Heart left ventricle (tissue), 16 donors: ENCODE measurements at regions not wholly inside any gene's neighbourhood (a gene's known extent, or its start where the extent isn't known, plus 50 kb on each side); places are given as distances from the start of the nearest gene placed in this dataset.

Source experiments
- ATAC-seq, 4 donors: fragments of 200-7000 bp; cut with Tn5 transposase; one replicate each; pipeline ENCODE4 v1.9.1; 2020 to 2022; ENCODE audit warnings: moderate library complexity in 4 of 4, mild to moderate bottlenecking in 3 of 4, moderate number of reproducible peaks in 1 of 4
- DNase-seq, 5 donors: peaks; one replicate each; pipeline ENCODE4 v3.0.0-alpha.2; 2020
- H3K27ac ChIP-seq, 12 donors: fragments of 200-600 bp; sonication (generic) in 4 of 12; one replicate each; pipeline versions ENCODE4 v1.5.0 to v1.8.0; 2016 to 2022; ENCODE audit warnings: mild to moderate bottlenecking in 2 of 12
- H3K27me3 ChIP-seq, 9 donors: fragments of 200-600 bp; sonication (generic) in 2 of 9; one replicate each; pipeline versions ENCODE4 v1.5.1 to v1.8.0; 2016 to 2022; ENCODE audit warnings: mild to moderate bottlenecking in 3 of 9
- H3K36me3 ChIP-seq, 9 donors: fragments of 200-600 bp; sonication (generic) in 2 of 9; one replicate each; pipeline versions ENCODE4 v1.5.0 to v1.8.0; 2018 to 2022; ENCODE audit warnings: mild to moderate bottlenecking in 2 of 9
- H3K4me1 ChIP-seq, 12 donors: fragments of 200-600 bp; sonication (generic) in 4 of 12; one replicate each; pipeline versions ENCODE4 v1.5.0 to v1.8.0; 2016 to 2022; ENCODE audit warnings: mild to moderate bottlenecking in 3 of 12
- H3K4me3 ChIP-seq, 12 donors: fragments of 200-600 bp; sonication (generic) in 4 of 12; one replicate each; pipeline versions ENCODE4 v1.5.0 to v1.8.0; 2017 to 2022; ENCODE audit warnings: mild to moderate bottlenecking in 9 of 12, moderate library complexity in 4 of 12
- H3K9me3 ChIP-seq, 12 donors: fragments of 200-600 bp; sonication (generic) in 4 of 12; one replicate each; pipeline versions ENCODE4 v1.5.0 to v1.8.0; 2016 to 2022; ENCODE audit warnings: mild to moderate bottlenecking in 1 of 12
- POLR2A ChIP-seq, 2 donors: fragments of 450-650 bp; IDR thresholded peaks; one replicate each; pipeline ENCODE4 v1.6.1; 2017; ENCODE audit warnings: antibody characterized with exemption in 2 of 2, mild to moderate bottlenecking in 2 of 2, moderate library complexity in 2 of 2
- WGBS, 4 donors: extraction: QIAGEN DNeasy Blood & Tissue Kit in 2 of 4; methylation state at CpG; one replicate each; pipeline versions ENCODE4 v1.1.5 to v1.1.7; 2013 to 2018; 5-methylcytosine and 5-hydroxymethylcytosine counted together
- intact Hi-C, 10 donors: fragments of 100-400 bp; cut with DNase I; formaldehyde crosslinking; loops; one replicate each; pipeline versions ENCODE4 v1.11.1 to v1.14.2; 2022
- TF ChIP-seq, protein P1 (sequence below), 12 donors: fragments of 200-600 bp; sonication (generic) in 4 of 12; IDR thresholded peaks; one replicate each; pipeline versions ENCODE4 v1.5.0 to v1.8.0; 2018 to 2022; ENCODE audit warnings: antibody characterized with exemption in 12 of 12, mild to moderate bottlenecking in 5 of 12
- donor health status: ischemic (EF 13 %, LVEDD 7.1; RV severe dilation, severe dysfunction).
- donor health status: healthy with polysubstance abuse.
- donor health status: DM: no; HTN: yes; CAD: no.
- donor health status: DM: no; HTN: no; CAD: no.
- donor health status: ischemic (EF 25% LVEDD 6.9; RV normal size, moderate dysfunction).
- donor health status: ischemic (EF 25% LVEDD 5.7; RV mildly dilated, moderate dysfunction).
- donor health status: healthy.
- donor health status: DM: yes; HTN: yes; CAD: no.
- donor health status: ischemic (EF 35%, LVEDD 5.7; RV mildly dilated, moderate dysfunction).
- donor health status: nonischemic (EF 11% LVEDD 7.7; RV severe dilation, severe dysfunction).
- donor health status: DM: yes; HTN: yes; CAD: no.
- donor health status: PGD.
- donor health status: ischemic (EF 29% LVEDD 5.4; RV normal size, mild dysfunction).
- donor health status: nonischemic (EF 23%, LVEDD 6.1; RV moderate dilation, normal function).

DNA sequence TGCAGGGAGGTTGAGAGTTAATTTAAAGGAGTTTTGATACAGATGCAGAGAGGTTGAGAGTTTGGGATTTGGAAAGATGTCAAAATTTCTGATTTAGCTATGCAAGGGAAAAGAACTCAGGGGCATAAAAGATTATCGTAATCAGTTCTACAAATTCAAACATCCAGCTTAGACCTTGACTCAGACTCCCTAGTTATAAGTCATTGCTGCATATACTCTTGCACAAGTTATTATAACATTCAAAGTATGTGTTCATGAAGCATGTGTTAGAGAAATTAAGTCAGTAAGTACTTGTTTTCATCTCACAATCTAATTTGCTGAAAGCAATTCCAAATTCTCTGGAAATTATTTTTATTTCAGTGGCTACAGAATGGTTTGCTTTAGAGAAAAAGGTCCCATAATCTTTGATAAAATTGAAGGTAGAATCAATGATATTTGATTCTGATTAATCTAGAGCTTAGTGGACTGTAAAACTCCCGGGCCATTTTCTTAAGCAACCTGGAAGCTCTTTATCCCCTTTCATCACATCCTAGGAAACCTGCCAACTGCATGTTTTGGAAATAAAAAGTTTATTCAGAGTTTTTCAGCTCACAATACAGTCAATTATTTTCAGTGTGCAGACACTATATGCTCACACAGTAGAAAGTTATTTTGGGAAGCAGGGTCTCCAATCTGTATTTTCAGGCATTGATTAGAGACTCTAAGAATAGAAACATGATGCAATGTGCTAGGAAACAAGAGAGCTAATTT lies 132.9 kb upstream of the SPANXC start:
- H3K9me3 ChIP-seq = peaks cover 0 to 7% (median 0%) of the 10 kb centered on the region in 12 donors
- no peak for ATAC-seq
- no peaks in the 10 kb centered on the region for H3K36me3 ChIP-seq
- no peak overlapping the region for H3K4me3 ChIP-seq
- no peak overlapping the region for H3K27ac ChIP-seq
- intact Hi-C loops = no loop called here
- TF ChIP-seq, protein P1, sequence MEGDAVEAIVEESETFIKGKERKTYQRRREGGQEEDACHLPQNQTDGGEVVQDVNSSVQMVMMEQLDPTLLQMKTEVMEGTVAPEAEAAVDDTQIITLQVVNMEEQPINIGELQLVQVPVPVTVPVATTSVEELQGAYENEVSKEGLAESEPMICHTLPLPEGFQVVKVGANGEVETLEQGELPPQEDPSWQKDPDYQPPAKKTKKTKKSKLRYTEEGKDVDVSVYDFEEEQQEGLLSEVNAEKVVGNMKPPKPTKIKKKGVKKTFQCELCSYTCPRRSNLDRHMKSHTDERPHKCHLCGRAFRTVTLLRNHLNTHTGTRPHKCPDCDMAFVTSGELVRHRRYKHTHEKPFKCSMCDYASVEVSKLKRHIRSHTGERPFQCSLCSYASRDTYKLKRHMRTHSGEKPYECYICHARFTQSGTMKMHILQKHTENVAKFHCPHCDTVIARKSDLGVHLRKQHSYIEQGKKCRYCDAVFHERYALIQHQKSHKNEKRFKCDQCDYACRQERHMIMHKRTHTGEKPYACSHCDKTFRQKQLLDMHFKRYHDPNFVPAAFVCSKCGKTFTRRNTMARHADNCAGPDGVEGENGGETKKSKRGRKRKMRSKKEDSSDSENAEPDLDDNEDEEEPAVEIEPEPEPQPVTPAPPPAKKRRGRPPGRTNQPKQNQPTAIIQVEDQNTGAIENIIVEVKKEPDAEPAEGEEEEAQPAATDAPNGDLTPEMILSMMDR (IDR thresholded peaks at IDR 0.05) = no peak
- no peak for TF ChIP-seq POLR2A (IDR thresholded peaks at IDR 0.05)
- no peaks in the 10 kb centered on the region for H3K27me3 ChIP-seq
- WGBS, 4 donors = 38 to 59% (median 53%) methylated on average over 2 of the region's 2 CpGs
- no peaks in the 10 kb centered on the region for H3K4me1 ChIP-seq
- no peak for DNase-seq

DNA sequence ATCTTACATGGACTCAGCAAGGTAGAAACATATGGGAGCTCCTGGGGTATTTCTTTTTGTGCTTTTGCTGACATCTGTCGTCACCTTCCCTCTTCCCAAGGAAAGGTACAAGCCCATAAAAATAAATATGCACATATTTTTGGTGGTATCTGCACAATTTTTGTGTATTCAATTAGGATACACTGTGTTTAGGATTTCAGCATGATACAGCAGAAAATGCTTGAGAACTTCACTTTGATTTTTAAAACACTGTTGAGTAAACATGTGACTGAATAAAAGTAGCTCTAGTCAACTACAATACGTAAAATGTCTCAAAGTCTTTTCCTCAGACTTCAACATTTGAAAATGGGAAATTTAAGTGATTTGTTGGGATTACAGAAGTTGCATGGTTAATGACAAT lies 99.4 kb upstream of the SPANXC start:
- H3K27me3 ChIP-seq = no peaks in the 10 kb centered on the region
- ATAC-seq = no peak
- H3K27ac ChIP-seq = no peak overlapping the region
- H3K4me1 ChIP-seq = no peaks in the 10 kb centered on the region
- TF ChIP-seq, protein P1 (IDR thresholded peaks at IDR 0.05) = no peak
- no peak for TF ChIP-seq POLR2A (IDR thresholded peaks at IDR 0.05)
- no peak overlapping the region for H3K4me3 ChIP-seq
- no peak for DNase-seq
- H3K9me3 ChIP-seq = no peaks in the 10 kb centered on the region
- 70 to 79% (median 75%) methylated on average over 2 of the region's 2 CpGs for WGBS, 4 donors
- intact Hi-C loops = no loop called here
- no peaks in the 10 kb centered on the region for H3K36me3 ChIP-seq

DNA sequence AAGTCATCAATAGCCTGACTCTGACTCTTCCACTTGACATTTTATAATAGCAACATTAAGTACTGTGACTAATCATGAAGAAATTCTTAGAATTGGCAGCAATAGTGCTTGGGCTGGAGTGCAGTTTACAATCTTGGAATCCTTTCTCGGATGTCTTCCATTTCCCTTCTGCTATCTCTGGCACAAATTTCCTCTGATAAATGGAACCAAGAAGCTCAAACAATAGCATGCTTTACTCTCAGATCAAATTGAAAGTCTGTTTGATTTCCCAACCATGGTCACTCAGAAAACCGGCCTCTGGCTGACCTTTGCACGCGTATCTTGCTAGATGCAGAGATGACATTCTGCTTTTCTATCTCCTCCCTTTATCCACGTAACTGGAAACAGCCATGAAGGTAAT lies 99.0 kb upstream of the SPANXC start:
- peak in 3 of 4 donors; percentile 41 to 52 (median 50) for ATAC-seq
- no peak for DNase-seq
- TF ChIP-seq POLR2A (IDR thresholded peaks at IDR 0.05) = no peak
- TF ChIP-seq, protein P1 (IDR thresholded peaks at IDR 0.05) = no peak
- WGBS, 4 donors = 38 to 56% (median 48%) methylated on average over 5 of the region's 5 CpGs
- no peak overlapping the region for H3K4me3 ChIP-seq
- H3K9me3 ChIP-seq = no peaks in the 10 kb centered on the region
- H3K4me1 ChIP-seq = no peaks in the 10 kb centered on the region
- no peaks in the 10 kb centered on the region for H3K27me3 ChIP-seq
- H3K27ac ChIP-seq = no peak overlapping the region
- intact Hi-C loops = no loop called here
- no peaks in the 10 kb centered on the region for H3K36me3 ChIP-seq

DNA sequence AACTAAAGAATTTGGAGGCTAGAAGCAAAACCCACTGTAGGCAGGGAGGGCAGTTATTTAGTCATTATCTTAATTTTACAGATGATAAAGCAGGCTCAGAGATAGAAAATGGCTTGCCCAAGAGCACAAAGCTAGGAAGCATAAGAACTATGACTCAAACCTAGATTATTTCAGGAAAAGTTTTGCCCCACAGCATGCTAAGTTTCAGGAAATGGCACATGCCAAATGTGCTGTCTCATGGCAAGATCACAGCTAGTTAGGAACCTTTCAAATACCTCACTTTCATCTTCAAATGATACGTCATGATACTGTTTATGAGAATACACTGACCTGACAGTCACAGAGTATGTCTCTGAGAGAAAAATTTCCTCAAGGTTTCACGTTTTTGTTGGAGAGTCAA lies 78.5 kb upstream of the SPANXC start:
- Histone ChIP-seq H3K36me3 (no peaks in the 10 kb centered on the region), H3K27ac (no peak overlapping the region), H3K9me3 (peaks cover 0 to 4% (median 0%) of the 10 kb centered on the region in 12 donors), H3K4me1 (no peaks in the 10 kb centered on the region), H3K27me3 (no peaks in the 10 kb centered on the region), H3K4me3 (no peak overlapping the region)
- WGBS, 4 donors = 64 to 84% (median 74%) methylated on average over 2 of the region's 2 CpGs
- ATAC-seq (no peak), DNase-seq (no peak)
- TF ChIP-seq, protein P1 (IDR thresholded peaks at IDR 0.05) = no peak
- no peak for TF ChIP-seq POLR2A (IDR thresholded peaks at IDR 0.05)
- intact Hi-C loops = no loop called here
